ENCODE measurements at regions not wholly inside any gene's neighbourhood (a gene's known extent, or its start where the extent isn't known, plus 50 kb on each side); places are given as distances from the start of the nearest gene placed in this dataset.
"Not testable (repeated sequence)": the region's sequence is repeated elsewhere in the genome, so short reads cannot be mapped to it uniquely, and the experiment has no call there.

DNA sequence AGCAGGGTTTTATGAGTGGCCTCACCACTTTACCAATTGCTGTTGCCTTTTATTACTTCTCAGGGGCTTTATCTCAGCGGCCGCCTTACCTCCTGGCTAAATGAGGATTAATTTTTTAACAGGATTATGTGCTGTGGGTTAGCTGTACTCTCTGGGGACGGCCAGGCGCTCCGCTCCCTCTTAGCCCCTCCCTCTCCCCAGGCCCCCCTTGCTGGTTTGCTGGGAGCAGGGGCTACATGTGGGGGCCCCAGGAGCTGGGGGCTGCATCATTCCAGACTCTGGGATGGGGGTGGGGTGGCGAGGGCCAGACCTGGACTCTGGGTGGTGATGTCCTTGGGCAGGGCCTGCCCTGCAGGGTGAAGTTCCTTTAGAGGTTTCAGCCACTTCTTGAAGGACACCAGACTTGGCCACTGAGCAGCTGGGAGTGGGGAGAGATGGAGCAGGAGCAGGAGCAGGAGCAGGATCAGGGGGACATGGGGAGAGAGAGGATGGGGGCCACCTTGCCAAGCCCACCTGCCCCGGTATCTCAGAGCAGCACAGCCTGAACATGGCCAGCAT, 196.1 kb downstream of the GOLGA6L6 start:
- Histone ChIP-seq H3K4me3 (ENCODE audit: low read length in 3 of 3) (no peak overlapping the region), H3K9ac (ENCODE audit: low read length in 3 of 3) (no peak overlapping the region), H3K4me1 (ENCODE audit: control insufficient read depth in 2 of 3, insufficient read depth in 2 of 3, low read depth in 1 of 3, low read length in 3 of 3) (no peaks in the 10 kb centered on the region), H3K27me3 (ENCODE audit: control insufficient read depth, insufficient read depth, low read length) (no peaks in the 10 kb centered on the region), H3K36me3 (ENCODE audit: control insufficient read depth in 2 of 3, insufficient read depth in 3 of 3, low read length in 3 of 3) (no peaks in the 10 kb centered on the region), H3K27ac (ENCODE audit: low read depth in 2 of 2, low read length in 2 of 2) (no peak overlapping the region), H3K9me3 (ENCODE audit: control insufficient read depth in 2 of 3, insufficient read depth in 1 of 3, low read length in 3 of 3) (peaks cover 0 to 21% (median 0%) of the 10 kb centered on the region in 3 donors)
- intact Hi-C loops (cut with DNase I): no loop called here
- peak in 2 of 5 donors; percentile 47 to 81 for DNase-seq
- TF ChIP-seq, protein P1, sequence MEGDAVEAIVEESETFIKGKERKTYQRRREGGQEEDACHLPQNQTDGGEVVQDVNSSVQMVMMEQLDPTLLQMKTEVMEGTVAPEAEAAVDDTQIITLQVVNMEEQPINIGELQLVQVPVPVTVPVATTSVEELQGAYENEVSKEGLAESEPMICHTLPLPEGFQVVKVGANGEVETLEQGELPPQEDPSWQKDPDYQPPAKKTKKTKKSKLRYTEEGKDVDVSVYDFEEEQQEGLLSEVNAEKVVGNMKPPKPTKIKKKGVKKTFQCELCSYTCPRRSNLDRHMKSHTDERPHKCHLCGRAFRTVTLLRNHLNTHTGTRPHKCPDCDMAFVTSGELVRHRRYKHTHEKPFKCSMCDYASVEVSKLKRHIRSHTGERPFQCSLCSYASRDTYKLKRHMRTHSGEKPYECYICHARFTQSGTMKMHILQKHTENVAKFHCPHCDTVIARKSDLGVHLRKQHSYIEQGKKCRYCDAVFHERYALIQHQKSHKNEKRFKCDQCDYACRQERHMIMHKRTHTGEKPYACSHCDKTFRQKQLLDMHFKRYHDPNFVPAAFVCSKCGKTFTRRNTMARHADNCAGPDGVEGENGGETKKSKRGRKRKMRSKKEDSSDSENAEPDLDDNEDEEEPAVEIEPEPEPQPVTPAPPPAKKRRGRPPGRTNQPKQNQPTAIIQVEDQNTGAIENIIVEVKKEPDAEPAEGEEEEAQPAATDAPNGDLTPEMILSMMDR (IDR thresholded peaks at IDR 0.05; ENCODE audit: borderline replicate concordance, extremely low read depth, insufficient read depth): no peak
- FAIRE-seq: no peak

DNA sequence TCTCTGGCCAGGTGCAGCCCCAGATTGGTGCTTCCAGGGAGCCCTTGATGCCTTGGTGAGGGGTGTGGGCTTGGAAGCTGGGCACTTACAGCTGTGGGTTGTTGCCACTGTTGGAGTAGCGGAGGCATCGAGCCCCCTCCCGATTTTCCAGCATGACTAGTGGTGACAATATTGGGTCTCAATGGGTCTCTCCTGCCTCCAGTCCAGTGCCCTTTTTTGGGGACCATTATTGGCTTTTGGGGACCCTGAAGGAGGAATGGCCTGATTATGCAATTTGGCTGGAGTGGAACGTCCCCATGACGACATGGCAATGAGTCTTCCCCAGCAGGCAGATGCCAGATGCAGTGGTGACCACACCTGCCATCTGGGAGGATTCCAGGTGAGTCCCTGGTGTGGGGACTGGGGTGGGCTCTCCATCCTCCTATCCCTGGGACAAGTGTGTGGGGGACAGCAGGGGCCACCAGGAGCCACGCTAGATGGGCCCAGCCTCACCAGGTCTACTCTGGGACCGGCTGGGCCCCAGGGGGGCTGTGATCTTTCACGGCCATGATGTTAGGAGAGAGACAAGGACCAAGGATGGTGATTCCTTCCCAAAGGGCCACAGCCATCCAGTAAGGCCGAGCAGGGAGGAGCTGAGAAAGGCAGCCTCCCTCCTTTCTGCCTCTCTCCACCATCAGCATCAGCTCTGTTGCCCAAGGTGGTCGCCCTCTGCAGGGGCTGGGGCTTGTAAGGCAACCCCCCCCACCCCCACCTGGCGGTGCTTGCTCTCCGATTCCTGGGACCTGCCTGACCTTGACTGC, 196.8 kb downstream of the GOLGA6L6 start:
- intact Hi-C loops (cut with DNase I): no loop called here
- FAIRE-seq: no peak
- no peaks in the 10 kb centered on the region for H3K4me1 ChIP-seq (ENCODE audit: control insufficient read depth in 2 of 3, insufficient read depth in 2 of 3, low read depth in 1 of 3, low read length in 3 of 3)

DNA sequence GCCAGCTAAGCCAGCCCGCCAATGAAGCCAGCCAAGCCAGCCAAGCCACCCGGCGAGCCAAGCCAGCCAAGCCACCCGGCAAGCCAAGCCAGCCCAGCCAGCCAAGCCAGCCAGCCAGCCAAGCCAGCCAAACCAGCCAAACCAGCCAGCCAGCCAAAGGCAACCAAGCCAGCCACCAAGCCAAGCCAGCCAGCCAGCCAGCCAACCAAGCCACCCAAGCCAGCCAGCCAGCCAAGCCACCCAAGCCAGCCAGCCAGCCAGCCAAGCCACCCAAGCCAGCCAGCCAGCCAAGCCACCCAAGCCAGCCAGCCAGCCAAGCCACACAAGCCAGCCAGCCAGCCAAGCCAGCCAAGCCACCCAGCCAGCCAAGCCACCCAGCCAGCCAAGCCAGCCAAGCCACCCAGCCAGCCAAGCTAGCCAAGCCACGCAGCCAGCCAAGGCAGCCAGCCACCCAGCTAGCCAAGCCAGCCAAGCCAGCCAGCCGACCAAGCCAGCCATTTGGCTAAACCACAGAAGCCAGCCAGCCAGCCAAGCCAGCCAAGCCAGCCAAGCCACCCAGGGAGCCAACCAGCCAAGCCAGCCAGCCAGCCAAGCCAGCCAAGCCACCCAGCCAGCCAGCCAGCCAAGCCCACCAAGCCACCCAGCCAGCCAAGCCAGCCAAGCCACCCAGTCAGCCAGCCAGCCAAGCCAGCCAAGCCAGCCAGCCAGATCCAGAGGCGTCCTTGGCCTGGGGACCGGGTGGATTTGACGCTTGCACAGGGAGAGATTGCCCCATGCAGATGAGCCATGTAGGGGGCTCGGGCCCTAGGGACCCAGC, 198.0 kb downstream of the GOLGA6L6 start:
- H3K9ac ChIP-seq (ENCODE audit: low read length in 3 of 3); H3K27me3 ChIP-seq (ENCODE audit: control insufficient read depth, insufficient read depth, low read length); H3K36me3 ChIP-seq (ENCODE audit: control insufficient read depth in 2 of 3, insufficient read depth in 3 of 3, low read length in 3 of 3); H3K4me3 ChIP-seq (ENCODE audit: low read length in 3 of 3); FAIRE-seq; H3K4me1 ChIP-seq (ENCODE audit: control insufficient read depth in 2 of 3, insufficient read depth in 2 of 3, low read depth in 1 of 3, low read length in 3 of 3); H3K27ac ChIP-seq (ENCODE audit: low read depth in 2 of 2, low read length in 2 of 2); intact Hi-C loops (cut with DNase I): not testable (repeated sequence)
- peaks cover 0 to 30% (median 0%) of the 10 kb centered on the region in 3 donors for H3K9me3 ChIP-seq (ENCODE audit: control insufficient read depth in 2 of 3, insufficient read depth in 1 of 3, low read length in 3 of 3)
- peak in 3 of 5 donors; percentile 11 to 87 (median 45) for DNase-seq

More for the DNA sequence above, 196.8 kb downstream of the GOLGA6L6 start:
- DNase-seq: peak in 2 of 5 donors; percentile 42 to 70
- no peaks in the 10 kb centered on the region for H3K36me3 ChIP-seq (ENCODE audit: control insufficient read depth in 2 of 3, insufficient read depth in 3 of 3, low read length in 3 of 3)
- no peak overlapping the region for H3K27ac ChIP-seq (ENCODE audit: low read depth in 2 of 2, low read length in 2 of 2)
- H3K9ac ChIP-seq (ENCODE audit: low read length in 3 of 3): no peak overlapping the region
- no peaks in the 10 kb centered on the region for H3K27me3 ChIP-seq (ENCODE audit: control insufficient read depth, insufficient read depth, low read length)
- TF ChIP-seq, protein P1 (IDR thresholded peaks at IDR 0.05; ENCODE audit: borderline replicate concordance, extremely low read depth, insufficient read depth): no peak
- no peak overlapping the region for H3K4me3 ChIP-seq (ENCODE audit: low read length in 3 of 3)
- H3K9me3 ChIP-seq (ENCODE audit: control insufficient read depth in 2 of 3, insufficient read depth in 1 of 3, low read length in 3 of 3): peaks cover 0 to 25% (median 0%) of the 10 kb centered on the region in 3 donors

DNA sequence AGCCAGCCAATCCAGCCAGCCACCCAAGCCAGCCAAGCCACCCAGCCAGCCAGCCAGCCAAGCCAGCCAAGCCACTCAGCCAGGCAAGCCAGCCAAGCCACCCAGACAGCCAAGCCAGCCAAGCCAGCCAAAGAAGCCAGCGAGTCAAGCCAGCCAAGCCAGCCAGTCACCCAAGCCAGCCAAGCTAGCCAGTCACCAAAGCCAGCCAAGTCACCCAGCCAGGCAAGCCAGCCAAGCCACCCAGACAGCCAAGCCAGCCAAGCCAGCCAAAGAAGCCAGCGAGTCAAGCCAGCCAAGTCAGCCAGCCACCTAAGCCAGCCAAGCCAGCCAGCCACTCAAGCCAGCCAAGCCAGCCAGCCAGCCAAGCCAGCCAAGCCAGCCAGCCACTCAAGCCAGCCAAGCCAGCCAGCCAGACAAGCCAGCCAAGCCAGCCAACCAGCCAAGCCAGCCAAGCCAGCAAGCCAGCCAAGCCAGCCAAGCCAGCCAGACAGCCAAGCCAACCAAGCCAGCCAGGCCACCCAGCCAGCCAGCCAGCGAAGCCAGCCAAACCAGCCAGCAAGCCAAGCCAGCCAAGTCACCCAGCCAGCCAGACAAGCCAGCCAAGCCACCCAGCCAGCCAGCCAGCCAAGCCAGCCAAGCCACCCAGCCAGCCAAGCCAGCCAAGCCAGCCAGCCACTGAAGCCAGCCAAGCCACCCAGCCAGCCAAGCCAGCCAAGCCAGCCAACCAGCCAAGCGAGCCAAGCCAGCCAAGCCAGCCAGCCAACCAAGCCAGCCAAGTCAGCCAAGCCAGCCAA, 198.8 kb downstream of the GOLGA6L6 start:
- H3K9ac ChIP-seq (ENCODE audit: low read length in 3 of 3); H3K27ac ChIP-seq (ENCODE audit: low read depth in 2 of 2, low read length in 2 of 2); FAIRE-seq; H3K4me3 ChIP-seq (ENCODE audit: low read length in 3 of 3); H3K4me1 ChIP-seq (ENCODE audit: control insufficient read depth in 2 of 3, insufficient read depth in 2 of 3, low read depth in 1 of 3, low read length in 3 of 3); intact Hi-C loops (cut with DNase I); H3K36me3 ChIP-seq (ENCODE audit: control insufficient read depth in 2 of 3, insufficient read depth in 3 of 3, low read length in 3 of 3); H3K27me3 ChIP-seq (ENCODE audit: control insufficient read depth, insufficient read depth, low read length): not testable (repeated sequence)
- peak in 3 of 5 donors; percentile 9 to 88 (median 37) for DNase-seq
- peaks cover 0 to 30% (median 0%) of the 10 kb centered on the region in 3 donors for H3K9me3 ChIP-seq (ENCODE audit: control insufficient read depth in 2 of 3, insufficient read depth in 1 of 3, low read length in 3 of 3)

Measured in kidney (tissue), 13 donors.